Ascending aorta (tissue), 2 donors: ENCODE measurements at regions not wholly inside any gene's neighbourhood (a gene's known extent, or its start where the extent isn't known, plus 50 kb on each side); places are given as distances from the start of the nearest gene placed in this dataset.

Source experiments
- DNase-seq, 2 donors: peaks; one replicate each; pipeline ENCODE4 v3.0.0-alpha.2; 2019; ENCODE audit warnings: low spot score in 2 of 2
- H3K27ac ChIP-seq, 2 donors: fragments of 200-600 bp; sonication (generic); one replicate each; pipeline ENCODE4 v1.5.1; 2016 to 2017; ENCODE audit warnings: mild to moderate bottlenecking in 1 of 2
- H3K27me3 ChIP-seq: fragments of 200-600 bp; sonication (generic); one replicate; pipeline ENCODE4 v1.5.1; 2017
- H3K36me3 ChIP-seq, 2 donors: fragments of 200-600 bp; sonication (generic); one replicate each; pipeline ENCODE4 v1.5.1; 2016
- H3K4me1 ChIP-seq, 2 donors: fragments of 200-600 bp; sonication (generic); one replicate each; pipeline ENCODE4 v1.5.1; 2016 to 2017; ENCODE audit warnings: mild to moderate bottlenecking in 1 of 2
- H3K4me3 ChIP-seq, 2 donors: fragments of 200-600 bp; sonication (generic); one replicate each; pipeline ENCODE4 v1.5.1; 2016 to 2017; ENCODE audit warnings: mild to moderate bottlenecking in 1 of 2
- H3K9me3 ChIP-seq, 2 donors: fragments of 200-600 bp; sonication (generic); one replicate each; pipeline ENCODE4 v1.5.1; 2016
- intact Hi-C: fragments of 100-400 bp; cut with DNase I; formaldehyde crosslinking; loops from one replicate; pipeline ENCODE4 v1.15.1; 2023
- TF ChIP-seq, protein P1 (sequence below), 3 experiments: fragments of 200-600 bp in 2 of 3; fragments of 450-650 bp in 1 of 3; sonication (generic) in 2 of 3; IDR thresholded peaks; one replicate each; pipeline ENCODE4 v1.5.1; 2016 to 2019; ENCODE audit warnings: antibody characterized with exemption in 3 of 3, mild to moderate bottlenecking in 1 of 3, moderate library complexity in 1 of 3

DNA sequence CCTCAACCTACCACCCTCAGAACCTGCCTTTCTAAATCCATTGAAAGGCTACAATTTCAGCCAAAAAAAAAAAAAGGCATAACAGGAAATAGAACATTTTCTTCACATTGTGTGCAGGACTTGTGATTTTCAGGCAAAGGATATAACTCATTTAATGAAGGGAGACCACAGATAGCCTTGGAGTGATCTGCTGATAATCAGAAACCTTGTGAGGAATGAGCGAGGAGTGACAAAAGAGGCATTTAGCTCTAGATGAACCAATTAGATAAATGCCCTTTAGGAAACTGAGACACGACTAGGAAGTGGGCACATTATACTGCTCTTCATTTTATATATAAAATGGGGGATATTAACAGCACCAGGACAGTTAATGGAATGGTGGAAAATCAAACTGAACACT is 216.5 kb upstream of the GRIA4 start:
- Histone ChIP-seq H3K27me3 (no peaks in the 10 kb centered on the region), H3K9me3 (no peaks in the 10 kb centered on the region)
- no peak for DNase-seq

DNA sequence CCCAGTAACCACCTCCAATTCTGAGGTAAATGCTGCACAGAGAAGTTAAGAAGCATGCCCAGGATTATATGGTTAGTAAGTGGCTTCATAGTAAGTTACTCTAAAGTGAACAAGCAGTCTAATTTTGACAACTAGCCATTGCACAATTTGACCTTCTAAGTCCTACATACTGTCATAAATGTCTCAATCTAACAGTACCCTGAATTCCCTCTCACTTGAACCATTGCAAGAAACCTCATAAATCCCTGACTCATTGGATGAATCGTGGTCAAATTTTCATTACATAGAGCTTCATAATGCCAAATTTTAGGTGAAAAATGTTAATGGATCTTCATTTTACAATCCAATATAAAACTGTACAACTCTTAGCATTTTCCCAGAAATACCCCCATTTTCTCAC is 217.3 kb upstream of the GRIA4 start:
- intact Hi-C loops: no loop called here

More for the DNA sequence above, 216.5 kb upstream of the GRIA4 start:
- Histone ChIP-seq H3K36me3 (no peaks in the 10 kb centered on the region), H3K4me1 (no peaks in the 10 kb centered on the region), H3K4me3 (no peak overlapping the region), H3K27ac (no peak overlapping the region)
- TF ChIP-seq, protein P1, sequence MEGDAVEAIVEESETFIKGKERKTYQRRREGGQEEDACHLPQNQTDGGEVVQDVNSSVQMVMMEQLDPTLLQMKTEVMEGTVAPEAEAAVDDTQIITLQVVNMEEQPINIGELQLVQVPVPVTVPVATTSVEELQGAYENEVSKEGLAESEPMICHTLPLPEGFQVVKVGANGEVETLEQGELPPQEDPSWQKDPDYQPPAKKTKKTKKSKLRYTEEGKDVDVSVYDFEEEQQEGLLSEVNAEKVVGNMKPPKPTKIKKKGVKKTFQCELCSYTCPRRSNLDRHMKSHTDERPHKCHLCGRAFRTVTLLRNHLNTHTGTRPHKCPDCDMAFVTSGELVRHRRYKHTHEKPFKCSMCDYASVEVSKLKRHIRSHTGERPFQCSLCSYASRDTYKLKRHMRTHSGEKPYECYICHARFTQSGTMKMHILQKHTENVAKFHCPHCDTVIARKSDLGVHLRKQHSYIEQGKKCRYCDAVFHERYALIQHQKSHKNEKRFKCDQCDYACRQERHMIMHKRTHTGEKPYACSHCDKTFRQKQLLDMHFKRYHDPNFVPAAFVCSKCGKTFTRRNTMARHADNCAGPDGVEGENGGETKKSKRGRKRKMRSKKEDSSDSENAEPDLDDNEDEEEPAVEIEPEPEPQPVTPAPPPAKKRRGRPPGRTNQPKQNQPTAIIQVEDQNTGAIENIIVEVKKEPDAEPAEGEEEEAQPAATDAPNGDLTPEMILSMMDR (IDR thresholded peaks at IDR 0.05): no peak
- intact Hi-C loops: no loop called here

DNA sequence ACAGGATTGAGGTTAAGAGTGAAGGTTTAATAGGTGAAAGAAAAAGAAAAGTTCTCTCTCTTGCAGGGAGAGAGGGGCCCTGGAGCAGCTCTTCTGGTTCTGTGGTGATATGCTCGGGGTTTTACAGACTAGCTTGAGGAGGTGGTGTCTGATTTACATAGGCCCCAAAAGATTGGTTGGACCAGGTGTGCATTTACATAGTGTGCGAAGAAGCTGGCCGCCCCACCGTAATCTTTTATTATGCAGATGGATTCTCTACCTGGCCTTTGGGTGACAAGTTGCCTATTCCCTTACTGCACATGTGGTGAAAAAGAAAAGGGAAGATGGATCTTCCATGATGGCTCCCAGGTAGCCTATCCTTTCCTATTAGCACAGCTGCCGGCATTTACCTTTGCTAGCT is 219.9 kb upstream of the GRIA4 start:
- TF ChIP-seq, protein P1 (IDR thresholded peaks at IDR 0.05): no peak
- H3K9me3 ChIP-seq: no peaks in the 10 kb centered on the region

More for the DNA sequence above, 217.3 kb upstream of the GRIA4 start:
- Histone ChIP-seq H3K36me3 (no peaks in the 10 kb centered on the region), H3K4me3 (no peak overlapping the region), H3K27me3 (no peaks in the 10 kb centered on the region), H3K4me1 (no peaks in the 10 kb centered on the region), H3K9me3 (no peaks in the 10 kb centered on the region), H3K27ac (no peak overlapping the region)
- TF ChIP-seq, protein P1 (IDR thresholded peaks at IDR 0.05): no peak
- no peak for DNase-seq

DNA sequence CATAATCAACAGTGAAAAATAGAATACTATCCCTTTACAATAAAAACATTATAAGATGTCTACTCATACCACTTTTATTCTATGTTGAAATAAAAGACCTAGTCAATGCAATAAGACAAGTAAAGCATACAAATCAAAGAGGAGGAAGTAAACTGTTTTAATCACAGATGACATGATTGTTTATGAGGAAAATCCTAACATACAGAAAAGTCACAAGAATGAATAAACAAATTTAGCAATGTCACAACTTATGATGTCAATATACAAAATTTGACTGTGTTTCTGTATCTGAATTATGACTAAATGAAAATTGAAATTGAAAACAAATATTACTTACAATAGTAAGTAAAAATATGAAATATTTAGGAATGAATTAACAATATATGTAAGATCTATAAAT is 221.9 kb upstream of the GRIA4 start:
- Histone ChIP-seq H3K4me3 (no peak overlapping the region), H3K27me3 (no peaks in the 10 kb centered on the region), H3K36me3 (no peaks in the 10 kb centered on the region), H3K4me1 (no peaks in the 10 kb centered on the region), H3K9me3 (no peaks in the 10 kb centered on the region), H3K27ac (no peak overlapping the region)
- TF ChIP-seq, protein P1 (IDR thresholded peaks at IDR 0.05): no peak
- intact Hi-C loops: no loop called here
- no peak for DNase-seq

More for the DNA sequence above, 219.9 kb upstream of the GRIA4 start:
- no peak overlapping the region for H3K27ac ChIP-seq
- intact Hi-C loops: no loop called here
- no peaks in the 10 kb centered on the region for H3K27me3 ChIP-seq
- H3K36me3 ChIP-seq: no peaks in the 10 kb centered on the region
- no peaks in the 10 kb centered on the region for H3K4me1 ChIP-seq
- DNase-seq: no peak
- no peak overlapping the region for H3K4me3 ChIP-seq

DNA sequence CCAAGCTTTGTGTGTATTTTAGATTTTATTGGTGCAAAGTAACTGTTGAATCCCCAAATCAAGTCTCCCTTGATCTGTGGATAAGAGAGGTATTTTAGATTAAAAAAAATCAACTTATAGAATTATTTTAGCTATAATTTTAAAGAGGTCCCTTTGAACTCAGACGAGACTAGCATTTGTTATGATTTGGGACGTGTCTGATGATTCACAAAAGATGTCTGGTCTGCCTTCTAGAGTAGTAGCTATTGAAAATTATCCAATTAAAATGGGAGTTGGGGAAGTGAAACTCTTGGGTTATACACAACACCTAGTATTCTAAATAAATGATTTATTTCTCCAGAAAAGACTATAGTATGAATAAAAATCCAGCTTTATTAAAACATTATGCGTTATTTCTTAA is 227.9 kb upstream of the GRIA4 start:
- intact Hi-C loops: no loop called here

More for the DNA sequence above, 227.9 kb upstream of the GRIA4 start:
- no peak overlapping the region for H3K4me3 ChIP-seq
- H3K27me3 ChIP-seq: no peaks in the 10 kb centered on the region
- H3K9me3 ChIP-seq: no peaks in the 10 kb centered on the region
- no peak overlapping the region for H3K27ac ChIP-seq
- DNase-seq: no peak
- TF ChIP-seq, protein P1 (IDR thresholded peaks at IDR 0.05): no peak
- no peaks in the 10 kb centered on the region for H3K4me1 ChIP-seq
- no peaks in the 10 kb centered on the region for H3K36me3 ChIP-seq
